ENCODE measurements at regions not wholly inside any gene's neighbourhood (a gene's known extent, or its start where the extent isn't known, plus 50 kb on each side); places are given as distances from the start of the nearest gene placed in this dataset.

DNA sequence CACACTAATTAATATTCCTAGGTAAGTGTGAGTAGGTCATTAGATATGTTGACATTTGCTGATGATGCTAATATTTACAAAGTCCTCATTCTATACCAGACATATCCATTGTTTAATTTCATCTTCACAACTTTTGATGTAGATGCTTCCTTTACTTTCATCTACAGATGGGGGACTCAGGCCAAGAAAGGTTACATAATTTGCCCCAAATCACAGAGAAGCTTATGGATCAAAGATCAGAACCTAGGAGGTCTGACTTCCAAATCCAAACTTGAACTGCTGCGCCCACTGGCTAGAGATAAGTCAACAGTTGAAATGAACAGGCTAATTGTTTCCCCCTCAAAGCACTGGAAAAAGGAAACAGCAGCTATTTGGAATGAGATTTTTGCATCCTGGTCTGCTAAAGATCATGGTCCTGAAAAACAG lies 95.6 kb upstream of the TMEM178A start (continued):
- no peak for TF ChIP-seq HNRNPK (IDR thresholded peaks at IDR 0.05; ENCODE audit: low read depth, low read length, poor library complexity, severe bottlenecking)
- TF ChIP-seq HNF4A (CRISPR knock-in tag; IDR thresholded peaks at IDR 0.05): peak; percentile 82
- no peak for TF ChIP-seq GABPA (IDR thresholded peaks at IDR 0.05; ENCODE audit: low read depth, low read length)
- TF ChIP-seq GABPA (CRISPR knock-in tag; IDR thresholded peaks at IDR 0.05; ENCODE audit: low read depth): no peak
- 0 out of 2 replicates have a peak, but pooled peaks have one; percentile 41 for TF ChIP-seq ZNF205 (CRISPR knock-in tag; IDR thresholded peaks at IDR 0.05)
- peak in 1 of 2 experiments; percentile 50; a peak in 2 of 4 replicates for TF ChIP-seq EP300 (IDR thresholded peaks at IDR 0.05; ENCODE audit: low read depth in 2 of 2, low read length in 2 of 2)
- TF ChIP-seq EP300 (CRISPR knock-in tag; IDR thresholded peaks at IDR 0.05; ENCODE audit: borderline replicate concordance): no peak
- 0 out of 2 replicates have a peak, but pooled peaks have one; percentile 19 for TF ChIP-seq CREM (IDR thresholded peaks at IDR 0.05)
- no peak for TF ChIP-seq CREM (CRISPR knock-in tag; IDR thresholded peaks at IDR 0.05)
- peak; percentile 63; the same call in 1 of the 2 replicates for TF ChIP-seq HDAC2 (CRISPR knock-in tag; IDR thresholded peaks at IDR 0.05)
- TF ChIP-seq GATAD2A (CRISPR knock-in tag; IDR thresholded peaks at IDR 0.05): peak; percentile 39
- no peak for TF ChIP-seq THAP9 (CRISPR knock-in tag; IDR thresholded peaks at IDR 0.05; ENCODE audit: borderline replicate concordance)
- peak; percentile 43; the same call in 1 of the 2 replicates for TF ChIP-seq NFIC (IDR thresholded peaks at IDR 0.05; ENCODE audit: low read length)
- TF ChIP-seq ZKSCAN8 (CRISPR knock-in tag; IDR thresholded peaks at IDR 0.05; ENCODE audit: borderline replicate concordance): 0 out of 2 replicates have a peak, but pooled peaks have one; percentile 16
- TF ChIP-seq RBM22 (optimal IDR thresholded peaks at IDR 0.05; ENCODE audit: low read length): no peak
- TF ChIP-seq ZNF292 (CRISPR knock-in tag; IDR thresholded peaks at IDR 0.05; ENCODE audit: borderline replicate concordance, low read depth): no peak
- peak; percentile 85; the same call in 1 of the 2 replicates for TF ChIP-seq AHDC1 (CRISPR knock-in tag; IDR thresholded peaks at IDR 0.05; ENCODE audit: borderline replicate concordance)
- TF ChIP-seq ISL2 (CRISPR knock-in tag; IDR thresholded peaks at IDR 0.05): peak; percentile 71; the same call in 1 of the 2 replicates
- TF ChIP-seq TCF7 (IDR thresholded peaks at IDR 0.05; ENCODE audit: low read depth): peak; percentile 50; the same call in 1 of the 2 replicates
- 0 out of 2 replicates have a peak, but pooled peaks have one; percentile 31 for TF ChIP-seq PITX1 (CRISPR knock-in tag; IDR thresholded peaks at IDR 0.05)
- TF ChIP-seq MAZ (IDR thresholded peaks at IDR 0.05; ENCODE audit: borderline replicate concordance, low read depth, low read length): no peak
- TF ChIP-seq MAZ (CRISPR knock-in tag; IDR thresholded peaks at IDR 0.05; ENCODE audit: low read depth): no peak
